ENCODE measurements at regions not wholly inside any gene's neighbourhood (a gene's known extent, or its start where the extent isn't known, plus 50 kb on each side); places are given as distances from the start of the nearest gene placed in this dataset.

- Histone ChIP-seq H3K9me2 (replicated peaks; ENCODE audit: control insufficient read depth, low read length) (no peaks in the 10 kb centered on the region), H3K4me2 (ENCODE audit: low read length) (no peak overlapping the region), H3K4me3 (ENCODE audit: low read length) (no peak overlapping the region), H3K4me1 (ENCODE audit: control insufficient read depth, low read length) (no peaks in the 10 kb centered on the region), H4K20me1 (ENCODE audit: control insufficient read depth, insufficient read depth, low read depth, low read length) (no peaks in the 10 kb centered on the region), H3K79me2 (ENCODE audit: control insufficient read depth, low read length) (no peaks in the 10 kb centered on the region), H3K27ac (ENCODE audit: low read depth, low read length) (no peak overlapping the region), H3F3A (ENCODE audit: control insufficient read depth, insufficient read depth) (no peaks in the 10 kb centered on the region), H3K27me3 (ENCODE audit: control insufficient read depth, low read length) (no peaks in the 10 kb centered on the region), H3K9me3 (ENCODE audit: control insufficient read depth, insufficient read depth, low read length) (no peaks in the 10 kb centered on the region), H3K36me3 (ENCODE audit: control insufficient read depth, low read length) (no peaks in the 10 kb centered on the region)
- TF ChIP-seq EZH2phosphoT487 (IDR thresholded peaks at IDR 0.05; ENCODE audit: borderline replicate concordance, low read length) (no peak), CTCF (IDR thresholded peaks at IDR 0.05; ENCODE audit: low read depth, low read length, poor library complexity, severe bottlenecking) (no peak)
These were observed 275.2 kb upstream of the KIRREL3 start for GRCh38 chr11:127275774-127276173.

- no peaks in the 10 kb centered on the region for H3K27me3 ChIP-seq (ENCODE audit: control insufficient read depth, low read length)
These were observed 273.7 kb upstream of the KIRREL3 start for GRCh38 chr11:127274328-127274676.

GRCh38 chr11:127273593-127274327 is 273.2 kb upstream of the KIRREL3 start:
- no peaks in the 10 kb centered on the region for H3K9me3 ChIP-seq (ENCODE audit: control insufficient read depth, insufficient read depth, low read length)
- TF ChIP-seq CTCF (IDR thresholded peaks at IDR 0.05; ENCODE audit: low read depth, low read length, poor library complexity, severe bottlenecking) (no peak), EZH2phosphoT487 (IDR thresholded peaks at IDR 0.05; ENCODE audit: borderline replicate concordance, low read length) (no peak)
- no peak overlapping the region for H3K4me3 ChIP-seq (ENCODE audit: low read length)
- no peaks in the 10 kb centered on the region for H3K79me2 ChIP-seq (ENCODE audit: control insufficient read depth, low read length)
- no peaks in the 10 kb centered on the region for H3F3A ChIP-seq (ENCODE audit: control insufficient read depth, insufficient read depth)
- no peak overlapping the region for H3K27ac ChIP-seq (ENCODE audit: low read depth, low read length)
- H3K36me3 ChIP-seq (ENCODE audit: control insufficient read depth, low read length), result no peaks in the 10 kb centered on the region
- H3K9me2 ChIP-seq (replicated peaks; ENCODE audit: control insufficient read depth, low read length), result no peaks in the 10 kb centered on the region
- no peak overlapping the region for H3K4me2 ChIP-seq (ENCODE audit: low read length)
- H3K27me3 ChIP-seq (ENCODE audit: control insufficient read depth, low read length), result no peaks in the 10 kb centered on the region
- H4K20me1 ChIP-seq (ENCODE audit: control insufficient read depth, insufficient read depth, low read depth, low read length), result no peaks in the 10 kb centered on the region
- no peaks in the 10 kb centered on the region for H3K4me1 ChIP-seq (ENCODE audit: control insufficient read depth, low read length)

More at GRCh38 chr11:127274328-127274676, 273.7 kb upstream of the KIRREL3 start:
- Histone ChIP-seq H3K4me3 (ENCODE audit: low read length) (no peak overlapping the region), H3K4me1 (ENCODE audit: control insufficient read depth, low read length) (no peaks in the 10 kb centered on the region), H3K79me2 (ENCODE audit: control insufficient read depth, low read length) (no peaks in the 10 kb centered on the region), H3K27ac (ENCODE audit: low read depth, low read length) (no peak overlapping the region), H3K36me3 (ENCODE audit: control insufficient read depth, low read length) (no peaks in the 10 kb centered on the region), H4K20me1 (ENCODE audit: control insufficient read depth, insufficient read depth, low read depth, low read length) (no peaks in the 10 kb centered on the region), H3F3A (ENCODE audit: control insufficient read depth, insufficient read depth) (no peaks in the 10 kb centered on the region), H3K9me2 (replicated peaks; ENCODE audit: control insufficient read depth, low read length) (no peaks in the 10 kb centered on the region), H3K9me3 (ENCODE audit: control insufficient read depth, insufficient read depth, low read length) (no peaks in the 10 kb centered on the region), H3K4me2 (ENCODE audit: low read length) (no peak overlapping the region)
- TF ChIP-seq EZH2phosphoT487 (IDR thresholded peaks at IDR 0.05; ENCODE audit: borderline replicate concordance, low read length), result no peak
- TF ChIP-seq CTCF (IDR thresholded peaks at IDR 0.05; ENCODE audit: low read depth, low read length, poor library complexity, severe bottlenecking), result no peak

All from DOHH2 (cell line).